ENCODE measurements at regions not wholly inside any gene's neighbourhood (a gene's known extent, or its start where the extent isn't known, plus 50 kb on each side); places are given as distances from the start of the nearest gene placed in this dataset.

DNA sequence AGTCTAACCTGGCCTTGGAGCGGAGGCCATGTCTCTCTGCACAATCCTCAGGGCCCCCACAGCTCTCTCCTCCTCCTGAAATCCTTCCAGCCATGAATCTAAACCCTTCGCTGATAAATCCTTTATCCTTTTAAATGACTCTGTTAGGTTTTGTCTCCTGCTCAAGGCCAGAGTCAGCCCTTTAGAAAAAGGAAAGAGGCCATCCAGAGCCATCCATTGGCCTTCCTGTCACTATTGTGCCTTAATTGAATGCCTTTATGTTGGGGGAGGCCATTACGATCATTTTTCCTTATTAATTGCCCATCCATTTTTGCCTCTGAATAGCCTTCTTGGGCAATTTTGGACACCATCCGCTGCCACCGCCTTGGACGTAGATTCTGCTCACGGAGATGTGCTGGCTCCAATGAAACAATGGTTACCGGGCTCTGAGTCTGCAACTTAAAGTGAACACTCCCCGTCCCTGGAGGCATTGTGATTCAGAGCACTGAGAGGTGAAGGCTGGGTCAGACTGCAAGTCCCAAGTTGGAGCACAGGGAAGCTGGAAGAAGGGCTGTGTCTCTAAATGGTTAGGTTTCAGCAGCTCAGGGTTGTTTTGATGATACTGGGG lies 213.0 kb upstream of the E2F8 start:
- TF ChIP-seq TAF1 (IDR thresholded peaks at IDR 0.05; ENCODE audit: borderline replicate concordance, insufficient read depth, low read length) (no peak), SIN3A (IDR thresholded peaks at IDR 0.05; ENCODE audit: borderline replicate concordance, insufficient read depth, low read length) (no peak)
- TF ChIP-seq, protein P1, sequence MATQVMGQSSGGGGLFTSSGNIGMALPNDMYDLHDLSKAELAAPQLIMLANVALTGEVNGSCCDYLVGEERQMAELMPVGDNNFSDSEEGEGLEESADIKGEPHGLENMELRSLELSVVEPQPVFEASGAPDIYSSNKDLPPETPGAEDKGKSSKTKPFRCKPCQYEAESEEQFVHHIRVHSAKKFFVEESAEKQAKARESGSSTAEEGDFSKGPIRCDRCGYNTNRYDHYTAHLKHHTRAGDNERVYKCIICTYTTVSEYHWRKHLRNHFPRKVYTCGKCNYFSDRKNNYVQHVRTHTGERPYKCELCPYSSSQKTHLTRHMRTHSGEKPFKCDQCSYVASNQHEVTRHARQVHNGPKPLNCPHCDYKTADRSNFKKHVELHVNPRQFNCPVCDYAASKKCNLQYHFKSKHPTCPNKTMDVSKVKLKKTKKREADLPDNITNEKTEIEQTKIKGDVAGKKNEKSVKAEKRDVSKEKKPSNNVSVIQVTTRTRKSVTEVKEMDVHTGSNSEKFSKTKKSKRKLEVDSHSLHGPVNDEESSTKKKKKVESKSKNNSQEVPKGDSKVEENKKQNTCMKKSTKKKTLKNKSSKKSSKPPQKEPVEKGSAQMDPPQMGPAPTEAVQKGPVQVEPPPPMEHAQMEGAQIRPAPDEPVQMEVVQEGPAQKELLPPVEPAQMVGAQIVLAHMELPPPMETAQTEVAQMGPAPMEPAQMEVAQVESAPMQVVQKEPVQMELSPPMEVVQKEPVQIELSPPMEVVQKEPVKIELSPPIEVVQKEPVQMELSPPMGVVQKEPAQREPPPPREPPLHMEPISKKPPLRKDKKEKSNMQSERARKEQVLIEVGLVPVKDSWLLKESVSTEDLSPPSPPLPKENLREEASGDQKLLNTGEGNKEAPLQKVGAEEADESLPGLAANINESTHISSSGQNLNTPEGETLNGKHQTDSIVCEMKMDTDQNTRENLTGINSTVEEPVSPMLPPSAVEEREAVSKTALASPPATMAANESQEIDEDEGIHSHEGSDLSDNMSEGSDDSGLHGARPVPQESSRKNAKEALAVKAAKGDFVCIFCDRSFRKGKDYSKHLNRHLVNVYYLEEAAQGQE (IDR thresholded peaks at IDR 0.05; ENCODE audit: insufficient read depth in 1 of 2, low read depth in 2 of 2, low read length in 2 of 2): no peak

Data from PFSK-1 (cell line).